Natural killer cell (primary cell): ENCODE measurements at regions not wholly inside any gene's neighbourhood (a gene's known extent, or its start where the extent isn't known, plus 50 kb on each side); places are given as distances from the start of the nearest gene placed in this dataset.

Source experiments
- ATAC-seq, 3 donors: fragments of 150-1000 bp in 2 of 3; fragments of 200-7000 bp in 1 of 3; cut with Tn5 transposase; 1 replicate in 1 of 3; 2 replicates in 2 of 3; pipeline ENCODE4 v1.10.0; 2021; ENCODE audit warnings: mild to moderate bottlenecking in 2 of 3, moderate library complexity in 2 of 3
- DNase-seq, 2 donors: peaks; one replicate each; pipeline versions ENCODE4 v3.0.0 to v3.0.0-alpha.2; 2013 to 2021; ENCODE audit warnings: mixed read lengths in 1 of 2
- H3K27ac ChIP-seq: one replicate; pipeline ENCODE4 v1.5.1; 2013; ENCODE audit warnings: mild to moderate bottlenecking, low read length
- H3K27me3 ChIP-seq: one replicate; pipeline ENCODE4 v1.6.1; 2013; ENCODE audit warnings: low read length; ENCODE audit not compliant: control insufficient read depth, insufficient read depth
- H3K36me3 ChIP-seq: one replicate; pipeline ENCODE4 v1.6.1; 2013; ENCODE audit warnings: low read length; ENCODE audit not compliant: control insufficient read depth, insufficient read depth
- H3K4me1 ChIP-seq: one replicate; pipeline ENCODE4 v1.6.1; 2013; ENCODE audit warnings: low read length; ENCODE audit not compliant: control insufficient read depth, insufficient read depth
- H3K4me3 ChIP-seq: one replicate; pipeline ENCODE4 v1.5.1; 2013; ENCODE audit warnings: low read length
- H3K9me3 ChIP-seq: one replicate; pipeline ENCODE4 v1.6.1; 2013; ENCODE audit warnings: low read length; ENCODE audit not compliant: control insufficient read depth, insufficient read depth
- H3K27ac Mint-ChIP-seq, 2 donors: one replicate each; pipeline ENCODE4 v1.8.0; 2022; ENCODE audit warnings: mild to moderate bottlenecking in 2 of 2, mixed read lengths in 2 of 2, moderate library complexity in 1 of 2
- H3K27me3 Mint-ChIP-seq, 2 donors: one replicate each; pipeline ENCODE4 v1.8.0; 2022; ENCODE audit warnings: low read depth in 2 of 2, mixed read lengths in 2 of 2
- H3K36me3 Mint-ChIP-seq: one replicate; pipeline ENCODE4 v1.8.0; 2022; ENCODE audit warnings: mixed read lengths
- H3K4me1 Mint-ChIP-seq, 2 donors: one replicate each; pipeline ENCODE4 v1.8.0; 2022; ENCODE audit warnings: mixed read lengths in 2 of 2
- H3K4me3 Mint-ChIP-seq: one replicate; pipeline ENCODE4 v1.8.0; 2022; ENCODE audit warnings: mild to moderate bottlenecking, moderate library complexity, mixed read lengths
- H3K9me3 Mint-ChIP-seq, 2 donors: one replicate each; pipeline ENCODE4 v1.8.0; 2022; ENCODE audit warnings: mixed read lengths in 2 of 2
- CTCF ChIP-seq: fragments of 200-600 bp; IDR thresholded peaks from one replicate; pipeline ENCODE4 v1.8.0; 2022; ENCODE audit warnings: antibody characterized with exemption
- WGBS: methylation state at CpG from one replicate; pipeline ENCODE4 v1.1.7; 2013; ENCODE audit warnings: missing lambda C conversion rate; ENCODE audit not compliant: insufficient coverage; 5-methylcytosine and 5-hydroxymethylcytosine counted together
- intact Hi-C: fragments of 100-400 bp; cut with micrococcal nuclease; formaldehyde crosslinking; loops from one replicate; pipeline ENCODE4 v1.14.2; 2022

- peaks cover 10 to 18% of the 10 kb centered on the region in 2 donors for H3K27me3 Mint-ChIP-seq
- Histone ChIP-seq H3K27ac (no peak overlapping the region), H3K4me3 (no peak overlapping the region), H3K4me1 (no peaks in the 10 kb centered on the region), H3K9me3 (no peaks in the 10 kb centered on the region), H3K36me3 (no peaks in the 10 kb centered on the region), H3K27me3 (no peaks in the 10 kb centered on the region)
- no CpG with 5 or more reads among the region's 3 CpGs for WGBS
- no peak overlapping the region for H3K27ac Mint-ChIP-seq
- H3K9me3 Mint-ChIP-seq: peaks cover 4% of the 10 kb centered on the region in 2 donors
- H3K36me3 Mint-ChIP-seq: peaks cover 2% of the 10 kb centered on the region
- no peak overlapping the region for H3K4me3 Mint-ChIP-seq
- no peak for TF ChIP-seq CTCF
- intact Hi-C loops: no loop called here
- no peak for ATAC-seq
- no peaks in the 10 kb centered on the region for H3K4me1 Mint-ChIP-seq
- DNase-seq: no peak
Measured at GRCh38 chr1:199597152-199597551, 430.4 kb upstream of the NR5A2 start.

GRCh38 chr1:199608414-199608813 lies 419.1 kb upstream of the NR5A2 start:
- DNase-seq (no peak), ATAC-seq (no peak)
- H3K27me3 ChIP-seq: no peaks in the 10 kb centered on the region
- TF ChIP-seq CTCF: no peak
- intact Hi-C loops: no loop called here
- Mint-ChIP-seq H3K36me3 (no peaks in the 10 kb centered on the region), H3K9me3 (peaks cover 0 to 2% of the 10 kb centered on the region in 2 donors), H3K4me1 (peaks cover 2 to 6% of the 10 kb centered on the region in 2 donors), H3K4me3 (no peak overlapping the region), H3K27ac (no peak overlapping the region), H3K27me3 (peaks cover 4 to 7% of the 10 kb centered on the region in 2 donors)
- no peaks in the 10 kb centered on the region for H3K4me1 ChIP-seq
- no peaks in the 10 kb centered on the region for H3K36me3 ChIP-seq
- H3K27ac ChIP-seq: no peak overlapping the region
- 89% methylated on average over 4 of the region's 4 CpGs for WGBS
- no peaks in the 10 kb centered on the region for H3K9me3 ChIP-seq
- no peak overlapping the region for H3K4me3 ChIP-seq

- no peaks in the 10 kb centered on the region for H3K36me3 Mint-ChIP-seq
- H3K9me3 Mint-ChIP-seq: no peaks in the 10 kb centered on the region
- no peaks in the 10 kb centered on the region for H3K36me3 ChIP-seq
- H3K27ac ChIP-seq: no peak overlapping the region
- peaks cover 0 to 5% of the 10 kb centered on the region in 2 donors for H3K27me3 Mint-ChIP-seq
- peak; percentile 7 to 48 (median 25) for ATAC-seq
- no peaks in the 10 kb centered on the region for H3K27me3 ChIP-seq
- no peak for DNase-seq
- no peak overlapping the region for H3K27ac Mint-ChIP-seq
- peaks cover 10 to 14% of the 10 kb centered on the region in 2 donors for H3K4me1 Mint-ChIP-seq
- intact Hi-C loops: no loop called here
- WGBS: 35% methylated on average over 6 of the region's 6 CpGs
- H3K4me3 ChIP-seq: no peak overlapping the region
- H3K9me3 ChIP-seq: no peaks in the 10 kb centered on the region
- H3K4me1 ChIP-seq: no peaks in the 10 kb centered on the region
- no peak for TF ChIP-seq CTCF
- H3K4me3 Mint-ChIP-seq: no peak overlapping the region
Measured at GRCh38 chr1:199612976-199613774, 414.3 kb upstream of the NR5A2 start.

GRCh38 chr1:199616947-199617346 lies 410.6 kb upstream of the NR5A2 start:
- no peaks in the 10 kb centered on the region for H3K9me3 ChIP-seq
- H3K4me3 ChIP-seq: no peak overlapping the region
- WGBS: no CpG with 5 or more reads among the region's 1 CpG
- TF ChIP-seq CTCF: no peak
- Mint-ChIP-seq H3K9me3 (no peaks in the 10 kb centered on the region), H3K4me3 (no peak overlapping the region), H3K27me3 (peaks cover 0 to 5% of the 10 kb centered on the region in 2 donors), H3K36me3 (no peaks in the 10 kb centered on the region), H3K27ac (no peak overlapping the region), H3K4me1 (peaks cover 10 to 14% of the 10 kb centered on the region in 2 donors)
- no peaks in the 10 kb centered on the region for H3K4me1 ChIP-seq
- no peaks in the 10 kb centered on the region for H3K36me3 ChIP-seq
- H3K27ac ChIP-seq: no peak overlapping the region
- intact Hi-C loops: no loop called here
- no peaks in the 10 kb centered on the region for H3K27me3 ChIP-seq
- DNase-seq (no peak), ATAC-seq (no peak)
